CD14-positive monocyte (primary cell): ENCODE measurements at regions not wholly inside any gene's neighbourhood (a gene's known extent, or its start where the extent isn't known, plus 50 kb on each side); places are given as distances from the start of the nearest gene placed in this dataset.

Source experiments
- DNase-seq, 3 donors: peaks; one replicate each; pipeline ENCODE4 v3.0.0-alpha.2; 2011 to 2022
- H2AFZ ChIP-seq: 2 replicates; pipeline ENCODE4 v1.6.0; 2012; ENCODE audit warnings: mild to moderate bottlenecking, low read depth, low read length, inconsistent platforms; ENCODE audit not compliant: insufficient read depth, poor library complexity, severe bottlenecking
- H3K27ac ChIP-seq, 2 donors: 1 replicate in 1 of 2; 2 replicates in 1 of 2; pipeline ENCODE4 v1.5.1; 2012 to 2013; ENCODE audit warnings: low read length in 2 of 2, control low read depth in 1 of 2, inconsistent platforms in 1 of 2, low read depth in 1 of 2, mild to moderate bottlenecking in 1 of 2
- H3K27me3 ChIP-seq, 2 donors: one replicate each; pipeline versions ENCODE4 v1.6.0 to v1.6.1; 2011 to 2013; ENCODE audit warnings: low read length in 2 of 2; ENCODE audit not compliant: control insufficient read depth in 2 of 2, insufficient read depth in 2 of 2
- H3K36me3 ChIP-seq, 2 donors: replicated peaks in 1 of 2; 1 replicate in 1 of 2; 2 replicates in 1 of 2; pipeline versions ENCODE4 v1.5.1 to v1.6.1; 2012 to 2013; ENCODE audit warnings: low read length in 2 of 2, control low read depth in 1 of 2, inconsistent platforms in 1 of 2, mild to moderate bottlenecking in 1 of 2; ENCODE audit not compliant: insufficient read depth in 2 of 2, control insufficient read depth in 1 of 2
- H3K4me1 ChIP-seq, 2 donors: 1 replicate in 1 of 2; 2 replicates in 1 of 2; pipeline versions ENCODE4 v1.5.1 to v1.6.1; 2012 to 2013; ENCODE audit warnings: low read length in 2 of 2, control low read depth in 1 of 2, inconsistent platforms in 1 of 2, mild to moderate bottlenecking in 1 of 2, moderate library complexity in 1 of 2; ENCODE audit not compliant: insufficient read depth in 2 of 2, control insufficient read depth in 1 of 2
- H3K4me2 ChIP-seq: replicated peaks from 2 replicates; pipeline ENCODE3; 2012; ENCODE audit warnings: low read length, moderate library complexity, mild to moderate bottlenecking; ENCODE audit not compliant: poor library complexity, severe bottlenecking; ENCODE audit errors: extremely low read depth
- H3K4me3 ChIP-seq, 3 experiments: fragments of 200-600 bp in 1 of 3; sonication (generic) in 1 of 3; replicated peaks in 1 of 3; 1 replicate in 2 of 3; 2 replicates in 1 of 3; pipeline ENCODE4 v1.5.1; 2011 to 2013; ENCODE audit warnings: low read length in 3 of 3, mild to moderate bottlenecking in 3 of 3, control low read depth in 2 of 3, low read depth in 2 of 3, inconsistent platforms in 1 of 3, moderate library complexity in 1 of 3
- H3K79me2 ChIP-seq: 2 replicates; pipeline ENCODE4 v1.6.0; 2012; ENCODE audit warnings: mild to moderate bottlenecking, control low read depth, inconsistent platforms, low read length, moderate library complexity; ENCODE audit not compliant: insufficient read depth
- H3K9ac ChIP-seq: 2 replicates; pipeline ENCODE4 v1.6.0; 2017; ENCODE audit warnings: low read length, mild to moderate bottlenecking; ENCODE audit not compliant: insufficient read depth, poor library complexity, severe bottlenecking
- H3K9me3 ChIP-seq, 2 donors: replicated peaks in 1 of 2; 1 replicate in 1 of 2; 2 replicates in 1 of 2; pipeline versions ENCODE4 v1.5.1 to v1.6.1; 2012 to 2013; ENCODE audit warnings: low read length in 2 of 2, control low read depth in 1 of 2; ENCODE audit not compliant: control insufficient read depth in 1 of 2, insufficient read depth in 1 of 2
- H4K20me1 ChIP-seq: 2 replicates; pipeline ENCODE4 v1.6.0; 2012; ENCODE audit warnings: mild to moderate bottlenecking, low read length, control low read depth, moderate library complexity; ENCODE audit not compliant: insufficient read depth
- H3K27ac Mint-ChIP-seq, 7 donors: one replicate each; pipeline ENCODE4 v1.8.0; 2020; ENCODE audit warnings: mild to moderate bottlenecking in 7 of 7, mixed read lengths in 7 of 7, moderate library complexity in 6 of 7, inconsistent platforms in 2 of 7
- H3K27me3 Mint-ChIP-seq, 3 donors: one replicate each; pipeline ENCODE4 v1.8.0; 2021 to 2022; ENCODE audit warnings: low read depth in 3 of 3, mild to moderate bottlenecking in 3 of 3, mixed read lengths in 3 of 3, moderate library complexity in 3 of 3, inconsistent platforms in 1 of 3
- H3K36me3 Mint-ChIP-seq, 2 donors: one replicate each; pipeline ENCODE4 v1.8.0; 2020; ENCODE audit warnings: mixed read lengths in 2 of 2, inconsistent platforms in 1 of 2, mild to moderate bottlenecking in 1 of 2
- H3K4me1 Mint-ChIP-seq: one replicate; pipeline ENCODE4 v1.8.0; 2020; ENCODE audit warnings: mild to moderate bottlenecking, mixed read lengths
- H3K4me3 Mint-ChIP-seq, 2 donors: one replicate each; pipeline ENCODE4 v1.8.0; 2020; ENCODE audit warnings: mild to moderate bottlenecking in 2 of 2, mixed read lengths in 2 of 2, moderate library complexity in 1 of 2
- H3K9me3 Mint-ChIP-seq, 7 donors: one replicate each; pipeline ENCODE4 v1.8.0; 2020 to 2022; ENCODE audit warnings: mixed read lengths in 7 of 7, mild to moderate bottlenecking in 6 of 7, moderate library complexity in 6 of 7, inconsistent platforms in 2 of 7
- CTCF ChIP-seq: fragments of 200-600 bp; IDR thresholded peaks from one replicate; pipeline ENCODE4 v1.8.0; 2022; ENCODE audit warnings: antibody characterized with exemption, mild to moderate bottlenecking
- WGBS: methylation state at CpG from one replicate; pipeline ENCODE4 v1.1.5; 2013; ENCODE audit warnings: missing lambda C conversion rate; ENCODE audit not compliant: insufficient coverage; 5-methylcytosine and 5-hydroxymethylcytosine counted together
- intact Hi-C, 2 donors: fragments of 100-400 bp; cut with micrococcal nuclease; formaldehyde crosslinking; loops; one replicate each; pipeline versions ENCODE4 v1.15.0 to v1.15.1; 2023

- no peaks in the 10 kb centered on the region for H3K79me2 ChIP-seq
- intact Hi-C loops = no loop called here
- H3K4me1 Mint-ChIP-seq = no peaks in the 10 kb centered on the region
- H3K4me1 ChIP-seq = no peaks in the 10 kb centered on the region
- no CpG with 5 or more reads among the region's 1 CpG for WGBS
- DNase-seq = no peak
- no peaks in the 10 kb centered on the region for H3K36me3 Mint-ChIP-seq
- H3K9ac ChIP-seq = no peak overlapping the region
- H3K9me3 Mint-ChIP-seq = peaks cover 0 to 6% (median 0%) of the 10 kb centered on the region in 7 donors
- H3K4me3 ChIP-seq = no peak overlapping the region
- H3K36me3 ChIP-seq = no peaks in the 10 kb centered on the region
- no peak overlapping the region for H3K4me3 Mint-ChIP-seq
- no peak overlapping the region for H2AFZ ChIP-seq
- H3K27ac ChIP-seq = no peak overlapping the region
- H3K4me2 ChIP-seq = no peak overlapping the region
- no peak overlapping the region for H3K27ac Mint-ChIP-seq
- no peaks in the 10 kb centered on the region for H4K20me1 ChIP-seq
- H3K9me3 ChIP-seq = no peaks in the 10 kb centered on the region
- H3K27me3 Mint-ChIP-seq = peaks cover 0 to 3% (median 0%) of the 10 kb centered on the region in 3 donors
- no peak for TF ChIP-seq CTCF
- no peaks in the 10 kb centered on the region for H3K27me3 ChIP-seq
Observed at GRCh38 chr2:198424112-198424511, 619.7 kb downstream of the PLCL1 start.

- Mint-ChIP-seq H3K4me1 (no peaks in the 10 kb centered on the region), H3K27me3 (peaks cover 0 to 1% (median 0%) of the 10 kb centered on the region in 3 donors), H3K36me3 (no peaks in the 10 kb centered on the region), H3K4me3 (no peak overlapping the region), H3K27ac (no peak overlapping the region), H3K9me3 (no peaks in the 10 kb centered on the region)
- H2AFZ ChIP-seq = no peak overlapping the region
- no peaks in the 10 kb centered on the region for H4K20me1 ChIP-seq
- H3K4me3 ChIP-seq = no peak overlapping the region
- no peaks in the 10 kb centered on the region for H3K79me2 ChIP-seq
- intact Hi-C loops = no loop called here
- H3K27ac ChIP-seq = no peak overlapping the region
- H3K27me3 ChIP-seq = no peaks in the 10 kb centered on the region
- no peaks in the 10 kb centered on the region for H3K36me3 ChIP-seq
- TF ChIP-seq CTCF = no peak
- no peaks in the 10 kb centered on the region for H3K9me3 ChIP-seq
- H3K9ac ChIP-seq = no peak overlapping the region
- 94% methylated on average over 2 of the region's 3 CpGs for WGBS
- DNase-seq = no peak
- H3K4me1 ChIP-seq = no peaks in the 10 kb centered on the region
- H3K4me2 ChIP-seq = no peak overlapping the region
Observed at GRCh38 chr2:198417836-198418235, 613.4 kb downstream of the PLCL1 start.
